Gastroesophageal sphincter (tissue), 4 donors: ENCODE measurements at regions not wholly inside any gene's neighbourhood (a gene's known extent, or its start where the extent isn't known, plus 50 kb on each side); places are given as distances from the start of the nearest gene placed in this dataset.
"Not testable (repeated sequence)": the region's sequence is repeated elsewhere in the genome, so short reads cannot be mapped to it uniquely, and the experiment has no call there.

ENCODE experiments used
- ATAC-seq: fragments of 150-250 bp; one replicate; pipeline ENCODE4 v1.9.1; 2016; ENCODE audit warnings: mild to moderate bottlenecking, moderate library complexity
- H3K27ac ChIP-seq, 4 donors: fragments of 200-600 bp; sonication (generic) in 3 of 4; 1 replicate in 3 of 4; 2 replicates in 1 of 4; pipeline ENCODE4 v1.5.1; 2016 to 2019
- H3K27me3 ChIP-seq: fragments of 200-600 bp; sonication (generic); one replicate; pipeline ENCODE4 v1.5.1; 2019
- H3K36me3 ChIP-seq, 2 donors: fragments of 200-600 bp; sonication (generic); one replicate each; pipeline ENCODE4 v1.5.1; 2019; ENCODE audit warnings: control low read depth in 1 of 2
- H3K4me1 ChIP-seq, 3 donors: fragments of 200-600 bp; sonication (generic); 1 replicate in 2 of 3; 2 replicates in 1 of 3; pipeline ENCODE4 v1.5.1; 2016 to 2019; ENCODE audit warnings: control low read depth in 2 of 3
- H3K4me3 ChIP-seq, 2 donors: fragments of 200-600 bp; sonication (generic); one replicate each; pipeline ENCODE4 v1.5.1; 2019; ENCODE audit warnings: mild to moderate bottlenecking in 1 of 2, moderate library complexity in 1 of 2
- H3K9me3 ChIP-seq, 3 donors: fragments of 200-600 bp; sonication (generic); one replicate each; pipeline ENCODE4 v1.5.1; 2017 to 2019; ENCODE audit warnings: control low read depth in 2 of 3
- EP300 ChIP-seq: sonication (generic); formaldehyde crosslinking; IDR thresholded peaks from one replicate; pipeline ENCODE4 v1.6.1; 2017; ENCODE audit warnings: antibody characterized with exemption, mild to moderate bottlenecking
- POLR2A ChIP-seq, 2 donors: fragments of 450-650 bp; IDR thresholded peaks; one replicate each; pipeline ENCODE4 v1.6.1; 2017; ENCODE audit warnings: antibody characterized with exemption in 2 of 2, mild to moderate bottlenecking in 2 of 2, moderate library complexity in 1 of 2
- POLR2AphosphoS5 ChIP-seq: sonication (generic); formaldehyde crosslinking; IDR thresholded peaks from one replicate; pipeline ENCODE4 v1.6.1; 2017; ENCODE audit warnings: antibody characterized with exemption
- WGBS, 2 donors: methylation state at CpG; one replicate each; pipeline ENCODE4 v1.1.5; 2018; ENCODE audit warnings: low coverage in 1 of 2; 5-methylcytosine and 5-hydroxymethylcytosine counted together
- TF ChIP-seq, protein P1 (sequence below), 4 experiments: fragments of 200-600 bp in 2 of 4; fragments of 450-650 bp in 2 of 4; sonication (generic) in 1 of 4; IDR thresholded peaks; one replicate each; pipeline ENCODE4 v1.5.1; 2017 to 2019; ENCODE audit warnings: antibody characterized with exemption in 4 of 4, mild to moderate bottlenecking in 2 of 4, moderate library complexity in 2 of 4

DNA sequence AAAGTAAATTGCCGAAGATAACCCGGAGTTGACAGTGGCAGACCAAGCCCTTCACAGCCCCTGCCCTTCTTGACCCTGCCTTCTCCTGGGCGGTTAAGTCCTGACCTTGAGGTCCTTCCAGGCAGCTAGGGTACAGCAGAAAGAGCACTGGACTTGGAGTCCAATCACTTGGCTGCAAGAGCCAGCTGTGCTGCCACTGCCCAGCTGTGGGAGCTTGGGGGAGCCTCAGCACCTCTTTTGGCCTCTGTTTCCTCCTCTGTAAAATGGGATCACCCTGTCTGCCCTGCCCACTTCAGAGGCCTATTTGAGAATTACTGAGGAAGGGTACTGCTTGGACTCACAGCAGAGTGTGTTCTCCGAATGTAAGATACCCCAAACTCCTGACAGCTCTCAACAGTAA is 66.2 kb upstream of the SMAD6 start:
- TF ChIP-seq POLR2AphosphoS5 (no peak), POLR2A (IDR thresholded peaks at IDR 0.05) (no peak), EP300 (no peak)
- TF ChIP-seq, protein P1, sequence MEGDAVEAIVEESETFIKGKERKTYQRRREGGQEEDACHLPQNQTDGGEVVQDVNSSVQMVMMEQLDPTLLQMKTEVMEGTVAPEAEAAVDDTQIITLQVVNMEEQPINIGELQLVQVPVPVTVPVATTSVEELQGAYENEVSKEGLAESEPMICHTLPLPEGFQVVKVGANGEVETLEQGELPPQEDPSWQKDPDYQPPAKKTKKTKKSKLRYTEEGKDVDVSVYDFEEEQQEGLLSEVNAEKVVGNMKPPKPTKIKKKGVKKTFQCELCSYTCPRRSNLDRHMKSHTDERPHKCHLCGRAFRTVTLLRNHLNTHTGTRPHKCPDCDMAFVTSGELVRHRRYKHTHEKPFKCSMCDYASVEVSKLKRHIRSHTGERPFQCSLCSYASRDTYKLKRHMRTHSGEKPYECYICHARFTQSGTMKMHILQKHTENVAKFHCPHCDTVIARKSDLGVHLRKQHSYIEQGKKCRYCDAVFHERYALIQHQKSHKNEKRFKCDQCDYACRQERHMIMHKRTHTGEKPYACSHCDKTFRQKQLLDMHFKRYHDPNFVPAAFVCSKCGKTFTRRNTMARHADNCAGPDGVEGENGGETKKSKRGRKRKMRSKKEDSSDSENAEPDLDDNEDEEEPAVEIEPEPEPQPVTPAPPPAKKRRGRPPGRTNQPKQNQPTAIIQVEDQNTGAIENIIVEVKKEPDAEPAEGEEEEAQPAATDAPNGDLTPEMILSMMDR (IDR thresholded peaks at IDR 0.05), result no peak
- no peak for ATAC-seq
- H3K4me3 ChIP-seq, result no peak overlapping the region
- no peak overlapping the region for H3K27ac ChIP-seq
- no peaks in the 10 kb centered on the region for H3K27me3 ChIP-seq
- H3K9me3 ChIP-seq, result no peaks in the 10 kb centered on the region
- H3K4me1 ChIP-seq, result no peaks in the 10 kb centered on the region
- 80 to 82% methylated on average over 1 to 2 of the region's 4 CpGs for WGBS, 2 donors
- no peaks in the 10 kb centered on the region for H3K36me3 ChIP-seq

DNA sequence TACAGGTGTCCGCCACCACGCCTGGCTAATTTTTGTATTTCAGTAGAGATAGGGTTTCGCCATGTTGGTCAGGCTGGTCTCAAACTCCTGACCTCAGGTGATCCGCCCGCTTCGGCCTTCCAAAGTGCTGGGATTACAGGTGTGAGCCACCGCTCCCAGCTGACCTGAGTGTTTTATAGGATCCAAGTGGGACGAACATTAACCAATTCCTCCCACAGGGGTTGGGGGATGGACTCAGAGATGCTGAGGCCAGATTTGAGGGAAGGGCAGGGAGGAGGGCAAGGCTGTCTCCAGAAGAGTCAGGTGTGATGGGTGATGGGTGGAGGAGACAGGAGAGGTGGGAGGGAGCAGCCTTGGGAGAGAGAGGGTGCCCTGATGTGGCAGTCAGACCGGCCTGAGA is 65.0 kb upstream of the SMAD6 start:
- 91 to 100% methylated on average over 1 of the region's 9 CpGs for WGBS, 2 donors
- H3K4me1 ChIP-seq, H3K27me3 ChIP-seq, H3K27ac ChIP-seq, H3K36me3 ChIP-seq, ATAC-seq, H3K9me3 ChIP-seq, H3K4me3 ChIP-seq: not testable (repeated sequence)

DNA sequence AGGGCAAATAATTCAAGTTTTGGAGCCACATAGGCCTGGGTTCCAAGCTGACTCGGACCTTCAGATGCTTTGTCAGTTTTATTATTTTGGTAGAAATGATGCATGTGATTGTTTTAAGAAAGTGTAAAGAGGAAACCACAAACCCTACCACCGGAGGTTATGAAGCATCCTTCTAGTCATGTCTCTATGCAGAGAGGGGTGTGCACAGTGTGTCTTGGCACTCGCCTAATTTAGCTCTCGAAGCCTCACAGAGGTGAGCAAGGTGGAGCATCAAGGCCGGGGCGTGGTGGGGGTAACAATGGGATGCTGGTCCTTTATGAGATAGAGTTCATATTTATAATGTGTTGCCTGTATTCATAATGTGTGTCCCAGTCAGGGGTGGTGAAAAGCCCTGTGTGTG is 63.7 kb upstream of the SMAD6 start:
- no peak overlapping the region for H3K4me3 ChIP-seq
- TF ChIP-seq, protein P1 (IDR thresholded peaks at IDR 0.05), result no peak
- TF ChIP-seq EP300 (no peak), POLR2A (IDR thresholded peaks at IDR 0.05) (no peak), POLR2AphosphoS5 (no peak)
- WGBS, 2 donors, result 84 to 88% methylated on average over 5 to 6 of the region's 6 CpGs
- no peaks in the 10 kb centered on the region for H3K36me3 ChIP-seq
- H3K27me3 ChIP-seq, result no peaks in the 10 kb centered on the region
- ATAC-seq, result no peak
- no peaks in the 10 kb centered on the region for H3K9me3 ChIP-seq
- H3K4me1 ChIP-seq, result no peaks in the 10 kb centered on the region
- no peak overlapping the region for H3K27ac ChIP-seq

DNA sequence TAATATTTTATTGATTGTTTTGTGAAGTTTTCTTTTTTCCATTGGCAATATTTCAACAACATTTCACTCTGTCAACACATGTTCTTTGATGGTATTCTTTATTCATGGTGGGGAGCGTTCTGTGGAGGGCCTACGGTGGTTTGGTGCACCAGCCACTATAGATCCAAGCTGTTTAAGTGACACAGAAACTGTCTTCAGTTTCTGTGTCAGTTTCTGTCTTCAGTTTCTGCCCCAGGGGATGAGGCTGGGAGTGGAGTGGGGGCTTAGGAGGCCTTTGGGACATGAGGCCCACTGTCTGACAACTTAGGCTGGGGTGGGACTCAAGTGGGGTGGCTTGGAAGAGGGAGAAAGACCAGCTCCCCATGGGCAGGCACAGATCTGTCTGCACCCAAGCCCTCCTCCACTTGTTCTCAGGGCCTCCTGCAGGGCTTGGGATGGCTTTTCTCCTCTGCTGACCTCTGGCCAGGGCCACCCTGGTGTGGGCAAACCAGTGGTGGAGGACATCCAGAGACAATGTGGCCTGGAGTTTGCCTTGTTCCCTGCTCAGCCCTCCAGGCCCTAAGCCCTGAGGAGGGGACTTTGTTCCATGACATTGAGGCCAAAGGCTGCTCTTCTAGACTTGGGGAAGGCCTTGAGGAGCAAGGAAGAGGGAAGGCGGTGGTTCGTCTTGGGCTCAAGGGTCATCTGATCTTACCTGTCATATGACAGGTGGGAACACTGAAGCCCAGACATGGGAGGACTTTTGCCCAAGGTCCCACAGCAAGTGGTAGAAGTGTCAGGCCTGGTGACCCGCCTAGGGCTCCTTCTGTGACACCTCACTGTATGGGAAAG is 60.3 kb upstream of the SMAD6 start:
- no peak for ATAC-seq
- no peak overlapping the region for H3K27ac ChIP-seq
- no peaks in the 10 kb centered on the region for H3K9me3 ChIP-seq
- WGBS, 2 donors, result 80 to 100% methylated on average over 1 to 4 of the region's 5 CpGs
- no peaks in the 10 kb centered on the region for H3K36me3 ChIP-seq
- no peak for TF ChIP-seq EP300
- no peak overlapping the region for H3K4me3 ChIP-seq
- no peaks in the 10 kb centered on the region for H3K27me3 ChIP-seq
- H3K4me1 ChIP-seq, result peaks cover 0 to 4% (median 0%) of the 10 kb centered on the region in 3 donors

DNA sequence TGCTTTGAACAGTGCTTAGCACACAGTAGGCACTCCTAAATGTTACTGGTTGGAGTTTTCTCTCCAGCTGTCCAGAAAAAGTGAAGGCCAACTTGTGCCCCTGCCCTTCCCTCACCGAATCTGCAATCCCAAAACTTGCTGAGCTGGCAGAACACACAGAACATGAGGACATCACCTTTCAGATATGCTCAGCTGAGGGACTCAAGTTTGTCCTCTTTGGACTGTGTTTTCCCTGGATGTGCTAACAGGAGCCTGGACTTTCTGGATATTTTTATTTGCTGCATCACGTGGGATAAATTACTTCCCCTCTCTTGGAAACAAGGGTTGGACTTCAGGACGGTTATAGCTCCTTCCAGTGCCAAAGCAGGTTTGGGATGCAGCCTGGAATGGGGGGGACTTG is 59.5 kb upstream of the SMAD6 start:
- Histone ChIP-seq H3K36me3 (no peaks in the 10 kb centered on the region), H3K4me1 (peaks cover 0 to 12% (median 0%) of the 10 kb centered on the region in 3 donors), H3K27me3 (no peaks in the 10 kb centered on the region), H3K9me3 (no peaks in the 10 kb centered on the region), H3K4me3 (no peak overlapping the region), H3K27ac (no peak overlapping the region)
- no peak for TF ChIP-seq POLR2A (IDR thresholded peaks at IDR 0.05)
- no peak for TF ChIP-seq POLR2AphosphoS5
- TF ChIP-seq, protein P1 (IDR thresholded peaks at IDR 0.05), result no peak
- TF ChIP-seq EP300, result no peak
- 55 to 60% methylated on average over 2 of the region's 3 CpGs for WGBS, 2 donors
- no peak for ATAC-seq

DNA sequence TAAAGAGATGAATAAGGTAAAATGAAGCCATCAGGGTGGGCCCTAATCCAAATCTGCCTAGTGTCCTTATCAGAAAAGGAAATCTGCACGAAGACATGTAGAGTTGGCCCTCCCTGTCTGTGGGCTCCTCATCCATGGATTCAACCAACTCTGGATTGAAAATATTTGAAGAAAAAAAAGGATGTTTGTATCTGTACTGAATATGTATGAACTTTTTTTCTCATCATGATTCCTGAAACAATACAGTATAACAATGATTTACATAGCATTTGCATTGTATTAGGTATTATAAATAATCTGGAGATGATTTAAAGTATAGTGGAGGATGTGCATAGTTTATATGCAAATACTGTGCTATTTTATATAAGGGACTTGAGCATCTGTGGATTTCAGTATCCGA is 59.0 kb upstream of the SMAD6 start:
- 25 to 50% methylated on average over 2 of the region's 2 CpGs for WGBS, 2 donors
- Histone ChIP-seq H3K9me3 (no peaks in the 10 kb centered on the region), H3K27ac (no peak overlapping the region), H3K4me3 (no peak overlapping the region), H3K27me3 (no peaks in the 10 kb centered on the region), H3K4me1 (peaks cover 0 to 17% (median 0%) of the 10 kb centered on the region in 3 donors), H3K36me3 (no peaks in the 10 kb centered on the region)
- TF ChIP-seq, protein P1 (IDR thresholded peaks at IDR 0.05), result no peak
- no peak for TF ChIP-seq POLR2A (IDR thresholded peaks at IDR 0.05)
- no peak for TF ChIP-seq EP300
- no peak for TF ChIP-seq POLR2AphosphoS5
- no peak for ATAC-seq
